ENCODE measurements at regions not wholly inside any gene's neighbourhood (a gene's known extent, or its start where the extent isn't known, plus 50 kb on each side); places are given as distances from the start of the nearest gene placed in this dataset.

- TF ChIP-seq CTCF (IDR thresholded peaks at IDR 0.05) (no peak), POLR2A (IDR thresholded peaks at IDR 0.05) (no peak)
Observed at GRCh38 chr13:74747186-74747955, 613.2 kb upstream of the KLF12 start.
